ENCODE measurements at regions not wholly inside any gene's neighbourhood (a gene's known extent, or its start where the extent isn't known, plus 50 kb on each side); places are given as distances from the start of the nearest gene placed in this dataset.

DNA sequence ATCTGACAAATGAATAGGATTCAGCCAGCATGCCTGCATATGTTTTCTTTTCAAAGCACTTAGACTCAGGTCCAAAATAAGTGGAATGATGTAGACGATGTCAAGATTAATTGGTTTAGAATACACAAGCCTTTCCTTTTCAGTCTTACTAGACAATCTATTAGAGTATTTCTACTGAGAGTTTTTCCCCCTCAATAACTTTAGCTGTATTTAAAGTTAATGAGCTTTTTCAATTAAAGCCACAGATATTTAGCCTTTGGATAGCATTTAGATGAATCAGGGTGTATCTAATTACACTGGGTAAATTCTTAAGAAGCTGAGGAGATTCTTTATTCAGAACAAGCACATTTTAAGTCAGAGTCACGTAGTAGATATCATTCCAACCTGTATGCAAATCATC is 198.7 kb upstream of the MPDZ start (continued):
- TF ChIP-seq, protein P1, sequence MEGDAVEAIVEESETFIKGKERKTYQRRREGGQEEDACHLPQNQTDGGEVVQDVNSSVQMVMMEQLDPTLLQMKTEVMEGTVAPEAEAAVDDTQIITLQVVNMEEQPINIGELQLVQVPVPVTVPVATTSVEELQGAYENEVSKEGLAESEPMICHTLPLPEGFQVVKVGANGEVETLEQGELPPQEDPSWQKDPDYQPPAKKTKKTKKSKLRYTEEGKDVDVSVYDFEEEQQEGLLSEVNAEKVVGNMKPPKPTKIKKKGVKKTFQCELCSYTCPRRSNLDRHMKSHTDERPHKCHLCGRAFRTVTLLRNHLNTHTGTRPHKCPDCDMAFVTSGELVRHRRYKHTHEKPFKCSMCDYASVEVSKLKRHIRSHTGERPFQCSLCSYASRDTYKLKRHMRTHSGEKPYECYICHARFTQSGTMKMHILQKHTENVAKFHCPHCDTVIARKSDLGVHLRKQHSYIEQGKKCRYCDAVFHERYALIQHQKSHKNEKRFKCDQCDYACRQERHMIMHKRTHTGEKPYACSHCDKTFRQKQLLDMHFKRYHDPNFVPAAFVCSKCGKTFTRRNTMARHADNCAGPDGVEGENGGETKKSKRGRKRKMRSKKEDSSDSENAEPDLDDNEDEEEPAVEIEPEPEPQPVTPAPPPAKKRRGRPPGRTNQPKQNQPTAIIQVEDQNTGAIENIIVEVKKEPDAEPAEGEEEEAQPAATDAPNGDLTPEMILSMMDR (conservative IDR thresholded peaks at IDR 0.05; ENCODE audit: low read depth in 2 of 2): no peak
- TF ChIP-seq EZH2 (IDR thresholded peaks at IDR 0.05; ENCODE audit: low read depth, unreplicated experiment) (no peak), ZNF114 (CRISPR knock-in tag; IDR thresholded peaks at IDR 0.05) (no peak), JUNB (IDR thresholded peaks at IDR 0.05; ENCODE audit: unreplicated experiment) (no peak), CREB1 (CRISPR knock-in tag; IDR thresholded peaks at IDR 0.05; ENCODE audit: low read depth) (no peak), POLR2AphosphoS5 (IDR thresholded peaks at IDR 0.05; ENCODE audit: low read depth) (no peak), NANOG (IDR thresholded peaks at IDR 0.05; ENCODE audit: borderline replicate concordance) (no peak), STAT1 (IDR thresholded peaks at IDR 0.05; ENCODE audit: unreplicated experiment) (no peak), ZNF331 (CRISPR knock-in tag; IDR thresholded peaks at IDR 0.05; ENCODE audit: low read depth) (no peak)

DNA sequence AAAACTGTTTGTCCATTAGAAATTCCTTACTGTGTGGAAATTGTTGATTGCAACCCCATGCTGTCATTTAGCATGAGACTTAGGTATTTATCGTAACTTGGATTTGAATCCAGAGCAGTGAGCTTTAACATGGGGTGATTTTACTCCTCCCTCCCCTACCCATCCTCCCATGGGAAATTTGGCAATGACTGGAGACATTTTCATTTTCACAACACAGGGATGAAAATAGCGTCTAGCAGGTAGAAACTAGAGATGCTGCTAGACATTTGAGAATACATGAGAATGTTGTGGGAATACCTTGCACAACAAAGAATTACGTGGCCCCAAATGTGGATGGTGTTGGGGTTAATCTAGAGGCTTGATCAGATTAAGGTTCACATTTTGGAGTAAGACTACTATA is 191.3 kb upstream of the MPDZ start:
- H3K27ac Mint-ChIP-seq: no peak overlapping the region
- peaks cover 3% of the 10 kb centered on the region; the same call in 2 of the 3 replicates for H3K4me1 Mint-ChIP-seq
- H3K36me3 Mint-ChIP-seq (ENCODE audit: low read depth): peaks cover 12% of the 10 kb centered on the region; the same call in 2 of the 3 replicates
- no peak overlapping the region for H3K4me3 Mint-ChIP-seq
- Histone ChIP-seq H3K4me3 (no peak overlapping the region), H3K27me3 (ENCODE audit: insufficient read depth) (no peaks in the 10 kb centered on the region), H3K79me2 (replicated peaks; ENCODE audit: insufficient read depth) (no peaks in the 10 kb centered on the region), H3K4me1 (ENCODE audit: insufficient read depth) (no peaks in the 10 kb centered on the region), H3K9me2 (ENCODE audit: insufficient read depth) (peaks cover 6% of the 10 kb centered on the region; the same call in 1 of the 2 replicates), H4K20me1 (replicated peaks; ENCODE audit: insufficient read depth) (no peaks in the 10 kb centered on the region), H3K27ac (ENCODE audit: low read depth) (no peak overlapping the region), H3F3A (replicated peaks; ENCODE audit: low read depth) (no peaks in the 10 kb centered on the region), H3K4me2 (no peak overlapping the region), H2AFZ (no peak overlapping the region), H3K36me3 (ENCODE audit: insufficient read depth) (no peaks in the 10 kb centered on the region)
- peaks cover 12% of the 10 kb centered on the region; the same call in 2 of the 3 replicates for H3K9me3 Mint-ChIP-seq
- TF ChIP-seq EZH2 (IDR thresholded peaks at IDR 0.05; ENCODE audit: low read depth, unreplicated experiment) (no peak), EZH2phosphoT487 (IDR thresholded peaks at IDR 0.05; ENCODE audit: unreplicated experiment) (no peak), NANOG (IDR thresholded peaks at IDR 0.05; ENCODE audit: borderline replicate concordance) (no peak), CREB1 (CRISPR knock-in tag; IDR thresholded peaks at IDR 0.05; ENCODE audit: low read depth) (no peak), ZNF331 (CRISPR knock-in tag; IDR thresholded peaks at IDR 0.05; ENCODE audit: low read depth) (no peak)
- TF ChIP-seq, protein P2, sequence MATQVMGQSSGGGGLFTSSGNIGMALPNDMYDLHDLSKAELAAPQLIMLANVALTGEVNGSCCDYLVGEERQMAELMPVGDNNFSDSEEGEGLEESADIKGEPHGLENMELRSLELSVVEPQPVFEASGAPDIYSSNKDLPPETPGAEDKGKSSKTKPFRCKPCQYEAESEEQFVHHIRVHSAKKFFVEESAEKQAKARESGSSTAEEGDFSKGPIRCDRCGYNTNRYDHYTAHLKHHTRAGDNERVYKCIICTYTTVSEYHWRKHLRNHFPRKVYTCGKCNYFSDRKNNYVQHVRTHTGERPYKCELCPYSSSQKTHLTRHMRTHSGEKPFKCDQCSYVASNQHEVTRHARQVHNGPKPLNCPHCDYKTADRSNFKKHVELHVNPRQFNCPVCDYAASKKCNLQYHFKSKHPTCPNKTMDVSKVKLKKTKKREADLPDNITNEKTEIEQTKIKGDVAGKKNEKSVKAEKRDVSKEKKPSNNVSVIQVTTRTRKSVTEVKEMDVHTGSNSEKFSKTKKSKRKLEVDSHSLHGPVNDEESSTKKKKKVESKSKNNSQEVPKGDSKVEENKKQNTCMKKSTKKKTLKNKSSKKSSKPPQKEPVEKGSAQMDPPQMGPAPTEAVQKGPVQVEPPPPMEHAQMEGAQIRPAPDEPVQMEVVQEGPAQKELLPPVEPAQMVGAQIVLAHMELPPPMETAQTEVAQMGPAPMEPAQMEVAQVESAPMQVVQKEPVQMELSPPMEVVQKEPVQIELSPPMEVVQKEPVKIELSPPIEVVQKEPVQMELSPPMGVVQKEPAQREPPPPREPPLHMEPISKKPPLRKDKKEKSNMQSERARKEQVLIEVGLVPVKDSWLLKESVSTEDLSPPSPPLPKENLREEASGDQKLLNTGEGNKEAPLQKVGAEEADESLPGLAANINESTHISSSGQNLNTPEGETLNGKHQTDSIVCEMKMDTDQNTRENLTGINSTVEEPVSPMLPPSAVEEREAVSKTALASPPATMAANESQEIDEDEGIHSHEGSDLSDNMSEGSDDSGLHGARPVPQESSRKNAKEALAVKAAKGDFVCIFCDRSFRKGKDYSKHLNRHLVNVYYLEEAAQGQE (IDR thresholded peaks at IDR 0.05; ENCODE audit: unreplicated experiment): no peak
- no peak for ATAC-seq
- no peak for DNase-seq (ENCODE audit: low spot score)
- H3K27me3 Mint-ChIP-seq (ENCODE audit: insufficient read depth, low read depth, poor library complexity): no peaks in the 10 kb centered on the region

All from GM23338 (cell line).